ENCODE measurements at regions not wholly inside any gene's neighbourhood (a gene's known extent, or its start where the extent isn't known, plus 50 kb on each side); places are given as distances from the start of the nearest gene placed in this dataset.

DNA sequence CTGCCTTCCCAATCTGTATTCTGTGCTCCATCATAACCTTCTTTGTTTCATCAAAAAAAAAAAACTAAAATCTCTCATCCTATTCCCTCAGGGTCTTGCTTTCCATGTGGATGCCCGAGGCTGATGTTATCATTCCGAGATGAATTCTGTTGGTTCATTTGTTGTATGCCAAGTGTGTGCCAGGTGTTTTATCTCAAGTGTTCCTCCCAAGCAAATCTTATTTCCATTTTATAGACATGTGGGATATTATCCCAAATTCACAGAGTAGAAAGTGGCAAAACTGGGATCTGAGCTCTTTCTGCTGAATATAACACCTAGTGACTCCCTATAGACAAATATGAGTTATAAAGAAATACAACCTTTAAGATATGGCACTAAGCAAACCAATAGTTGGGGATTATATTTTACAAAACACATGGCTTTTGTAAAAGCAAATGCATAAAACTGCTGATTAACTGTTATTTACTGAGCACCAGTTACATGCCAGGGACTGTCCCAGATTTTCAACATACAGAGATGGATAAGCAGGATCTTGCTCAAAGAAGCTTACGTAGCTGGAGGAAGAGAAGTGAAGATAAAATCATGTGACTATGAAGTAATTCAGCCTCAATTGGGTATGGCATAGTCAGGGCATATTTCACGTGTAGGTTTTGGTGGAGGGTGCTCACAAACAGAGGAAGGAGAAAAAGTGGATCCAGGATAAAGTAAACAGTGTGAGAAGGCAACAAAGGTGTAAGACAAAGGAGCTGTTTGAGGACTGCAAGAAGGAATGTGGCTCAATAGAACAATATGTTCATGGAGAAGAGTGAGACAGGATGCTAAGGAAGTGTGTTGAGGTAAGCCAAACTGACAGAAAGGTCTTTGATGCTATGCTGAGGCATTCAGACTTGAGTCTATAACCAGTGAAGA, 143.3 kb upstream of the ADAMTSL1 start:
- TF ChIP-seq CTCF (IDR thresholded peaks at IDR 0.05; ENCODE audit: low read depth, low read length) = no peak
- no peak for TF ChIP-seq EZH2phosphoT487 (IDR thresholded peaks at IDR 0.05; ENCODE audit: low read depth)
